GM19455 (cell line): ENCODE measurements at regions not wholly inside any gene's neighbourhood (a gene's known extent, or its start where the extent isn't known, plus 50 kb on each side); places are given as distances from the start of the nearest gene placed in this dataset.
A peak's percentile ranks its signal among the peaks of the same experiment; 100 is the strongest.

Experiments
- ATAC-seq: cut with Tn5 transposase; IDR thresholded peaks from one replicate; pipeline ENCODE4 v1.9.1; 2021; ENCODE audit not compliant: unreplicated experiment

DNA sequence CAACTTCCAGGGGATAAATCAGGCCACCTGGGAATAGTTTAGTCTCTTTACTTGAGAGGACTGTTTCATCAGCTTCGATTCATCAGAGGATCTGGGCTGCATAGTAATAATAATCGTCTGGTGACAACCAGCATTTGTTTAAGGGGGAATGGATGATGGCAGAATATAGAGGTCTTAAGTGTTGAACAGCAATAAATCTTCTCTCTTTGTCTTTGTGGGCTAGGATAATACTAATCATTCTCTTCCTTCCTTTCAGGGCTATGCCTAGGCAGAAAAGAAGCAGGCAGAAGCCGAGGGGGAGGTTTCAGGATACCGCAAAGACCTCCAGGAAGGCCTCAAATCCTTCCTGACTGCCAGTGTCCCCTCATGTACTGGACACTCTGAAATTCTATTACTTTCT, 150.4 kb upstream of the GAREM1 start:
- no peak for ATAC-seq

DNA sequence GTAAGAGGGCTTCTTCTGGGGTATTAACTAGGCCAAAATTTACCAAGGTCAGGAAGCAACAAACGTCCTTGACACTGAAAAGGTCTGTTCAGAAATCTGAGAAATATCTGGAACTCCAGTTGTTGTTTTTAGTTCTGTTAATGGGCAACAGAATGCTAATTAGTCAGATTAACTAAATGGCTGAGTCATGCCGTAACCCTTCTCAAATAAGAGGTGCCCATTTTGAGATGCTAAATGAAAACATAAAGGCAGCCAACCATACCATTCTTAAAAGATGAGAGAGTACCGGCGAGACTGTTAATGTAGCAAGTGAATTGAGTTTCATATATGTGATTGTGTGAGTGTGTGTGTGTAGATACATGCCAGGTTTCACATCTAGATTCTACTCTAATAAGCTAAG, 147.9 kb upstream of the GAREM1 start:
- no peak for ATAC-seq

DNA sequence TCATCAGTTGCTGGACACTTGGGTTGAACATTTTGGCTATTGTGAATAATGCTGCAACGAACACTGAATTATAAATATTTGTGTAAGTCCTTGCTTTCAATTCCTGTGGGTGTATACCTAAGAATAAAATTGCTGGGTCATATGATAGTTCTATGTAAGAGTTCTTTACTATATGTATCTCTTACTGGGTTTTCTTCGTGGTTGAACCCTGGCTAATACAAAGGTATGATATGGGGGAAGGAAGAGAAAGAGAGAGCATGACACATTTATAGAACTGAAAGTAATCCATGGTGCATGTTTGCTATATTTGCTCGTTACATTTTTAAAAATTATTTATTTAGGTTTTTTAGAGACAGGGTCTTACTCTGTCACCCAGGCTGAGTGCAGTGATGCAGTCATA, 143.1 kb upstream of the GAREM1 start:
- ATAC-seq, result no peak

DNA sequence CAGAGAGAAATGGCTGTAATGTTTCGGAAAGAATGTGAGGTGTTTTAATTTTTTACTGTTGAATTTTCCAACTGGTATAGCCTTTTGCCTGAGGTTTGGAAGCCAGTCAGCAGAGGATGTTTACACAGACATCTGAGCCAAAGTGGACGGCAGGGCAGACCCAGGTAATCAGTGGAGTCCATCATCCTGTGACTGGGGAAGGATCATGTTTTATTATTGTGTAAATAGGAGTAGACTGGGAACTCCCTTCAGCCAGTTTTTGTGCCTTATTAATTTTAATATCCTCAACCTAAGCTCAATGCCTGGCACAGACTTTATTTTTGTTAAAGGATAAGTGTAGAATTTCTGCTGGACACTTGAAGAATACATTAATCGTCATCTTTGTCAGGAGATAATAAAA, 142.0 kb upstream of the GAREM1 start:
- no peak for ATAC-seq

DNA sequence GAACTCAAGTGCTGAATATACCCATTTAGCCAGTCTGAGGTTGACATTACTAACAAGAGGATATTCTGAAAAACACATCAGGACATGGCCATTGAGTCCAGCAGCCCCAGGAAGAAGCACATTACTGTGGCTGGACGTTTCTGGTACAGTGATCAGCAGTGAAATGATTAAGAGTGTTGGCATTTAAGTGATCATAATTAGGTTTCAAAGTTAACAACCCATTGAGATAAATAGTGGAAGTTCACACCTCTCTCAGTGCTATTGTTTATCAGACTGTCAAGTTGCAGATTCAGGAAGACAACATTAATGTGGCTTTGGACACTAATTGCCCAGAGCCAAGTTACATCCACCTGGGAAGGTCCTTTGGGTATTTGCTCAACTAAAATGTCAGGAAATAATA, 139.5 kb upstream of the GAREM1 start:
- no peak for ATAC-seq

DNA sequence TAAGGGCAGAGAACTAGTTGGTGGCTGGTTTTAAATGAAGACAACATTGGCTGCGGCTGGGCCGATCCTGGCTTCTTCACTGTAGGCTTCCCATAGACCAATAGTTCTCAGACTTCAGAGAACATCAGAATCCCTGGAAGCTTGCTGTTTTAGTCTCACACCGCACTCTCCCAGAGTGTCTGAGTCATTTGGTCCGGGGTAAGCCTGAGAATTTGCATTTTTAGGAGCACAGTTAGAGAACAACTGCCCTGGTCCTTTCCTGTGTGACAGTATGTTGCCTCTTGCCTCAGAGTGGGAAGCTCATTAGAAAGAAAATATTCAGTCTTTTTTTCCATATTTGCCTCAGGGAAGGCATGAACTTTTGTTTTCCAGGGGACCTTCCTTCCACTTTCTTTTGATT, 137.1 kb upstream of the GAREM1 start:
- ATAC-seq, result no peak

DNA sequence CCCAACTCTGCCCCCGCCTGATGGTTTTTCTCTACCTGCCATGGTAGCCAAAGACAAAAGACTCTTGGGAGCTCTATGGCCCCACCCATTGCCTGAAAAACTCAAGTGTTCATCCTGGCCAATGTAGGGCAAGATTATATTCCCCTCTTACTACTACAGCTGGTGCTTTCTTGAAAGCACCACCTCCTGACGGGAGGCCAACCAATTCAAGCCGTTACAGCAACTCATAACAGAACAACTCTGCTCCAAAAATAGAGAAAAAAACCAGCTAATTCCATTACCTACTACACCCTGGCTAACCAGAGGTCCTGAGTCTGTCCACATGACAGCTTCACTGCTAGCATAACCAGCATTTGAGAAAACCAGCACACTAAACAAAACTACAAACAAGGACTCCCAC, 127.5 kb upstream of the GAREM1 start:
- ATAC-seq, result no peak

DNA sequence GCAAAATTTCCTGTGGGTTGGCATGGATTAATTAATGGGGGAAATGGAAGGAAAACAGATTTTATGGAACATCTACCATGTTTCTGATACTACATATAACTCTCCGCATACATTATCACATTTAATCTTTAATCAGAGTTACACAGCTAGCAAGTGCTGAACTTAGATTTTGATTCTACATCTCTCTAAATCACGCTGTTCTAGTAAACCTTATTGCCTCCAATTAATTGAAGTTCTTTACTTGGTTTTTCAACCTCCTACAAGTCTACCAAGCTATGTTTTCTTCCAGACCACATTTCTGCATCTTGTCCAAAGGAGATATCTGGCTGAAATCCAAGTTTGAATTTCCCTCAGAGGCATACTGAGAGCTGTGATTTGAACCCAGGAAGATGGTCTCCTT, 125.8 kb upstream of the GAREM1 start:
- ATAC-seq, result no peak

DNA sequence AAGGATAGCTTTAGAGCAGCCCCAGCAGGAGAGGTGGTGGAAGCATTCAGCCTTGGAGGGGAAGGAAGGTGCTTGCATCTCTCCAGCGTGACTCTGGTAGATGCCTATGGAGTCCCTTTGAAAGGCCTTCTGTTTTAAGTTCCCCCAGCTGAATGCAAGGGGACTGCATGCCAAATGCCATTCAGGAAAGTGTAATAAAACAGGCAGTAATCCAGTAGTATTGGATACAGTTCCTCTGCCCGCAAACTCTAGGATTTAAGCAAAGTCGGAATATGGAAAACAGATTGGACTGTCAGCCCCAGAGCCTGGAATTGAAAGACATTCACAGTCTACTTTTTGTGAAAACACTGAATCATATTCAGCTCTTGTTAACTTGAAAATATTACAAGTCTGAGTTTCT, 125.2 kb upstream of the GAREM1 start:
- no peak for ATAC-seq

DNA sequence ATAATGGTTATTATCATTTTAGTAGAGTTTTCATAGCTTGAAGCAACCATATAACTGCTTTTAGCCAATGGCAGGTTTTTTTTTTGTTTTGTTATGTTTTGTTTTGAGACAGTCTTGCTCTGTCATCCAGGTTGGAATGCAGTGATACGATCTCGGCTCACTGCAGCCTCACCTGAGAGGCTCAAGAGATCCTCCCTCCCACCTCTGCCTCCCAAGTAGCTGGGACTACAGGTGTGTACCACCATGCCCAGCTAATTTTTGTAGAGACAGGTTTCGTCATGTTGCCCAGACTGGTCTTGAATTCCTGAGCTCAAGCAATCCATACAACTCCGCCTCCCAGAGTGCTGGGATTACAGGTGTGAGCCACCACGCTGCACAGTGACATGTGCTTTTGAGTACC, 117.5 kb upstream of the GAREM1 start:
- no peak for ATAC-seq

DNA sequence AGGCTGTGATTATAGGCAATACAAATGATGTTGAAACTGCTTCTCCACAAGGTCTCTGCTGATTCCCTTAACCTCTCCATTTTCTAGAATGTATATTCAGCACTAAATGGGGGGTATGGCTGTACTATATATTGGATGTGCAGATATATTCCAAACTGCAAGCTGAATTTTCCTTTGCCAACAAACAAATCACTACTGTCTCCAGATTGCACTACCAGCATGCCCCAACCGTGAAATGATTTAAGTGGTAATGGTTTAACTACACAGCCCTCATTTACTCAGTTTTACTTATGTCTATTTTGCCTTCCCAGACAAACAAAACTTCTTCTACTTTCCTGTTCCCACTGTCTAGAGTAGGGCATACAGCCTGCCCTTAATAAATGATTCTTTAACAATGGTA, 112.7 kb upstream of the GAREM1 start:
- ATAC-seq, result no peak

DNA sequence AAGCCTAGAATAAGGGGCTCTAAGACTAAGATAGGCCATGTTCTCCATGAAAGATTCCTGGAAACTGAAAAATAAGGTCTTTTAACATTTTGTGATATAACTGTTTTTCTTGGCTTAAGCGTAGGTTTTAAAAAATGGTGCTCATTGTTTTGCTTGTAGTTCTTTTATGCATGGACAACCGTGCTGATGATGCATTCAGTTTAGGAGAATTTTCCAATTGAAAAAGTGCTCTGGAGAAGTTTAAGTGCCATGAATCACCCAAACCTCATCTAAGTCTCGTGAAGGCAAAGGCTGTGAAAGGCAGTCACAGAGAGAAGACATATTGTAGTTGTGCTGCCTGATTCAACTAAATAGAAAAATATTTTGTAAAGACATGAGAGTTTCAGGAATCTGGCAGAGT, 111.8 kb upstream of the GAREM1 start:
- no peak for ATAC-seq

DNA sequence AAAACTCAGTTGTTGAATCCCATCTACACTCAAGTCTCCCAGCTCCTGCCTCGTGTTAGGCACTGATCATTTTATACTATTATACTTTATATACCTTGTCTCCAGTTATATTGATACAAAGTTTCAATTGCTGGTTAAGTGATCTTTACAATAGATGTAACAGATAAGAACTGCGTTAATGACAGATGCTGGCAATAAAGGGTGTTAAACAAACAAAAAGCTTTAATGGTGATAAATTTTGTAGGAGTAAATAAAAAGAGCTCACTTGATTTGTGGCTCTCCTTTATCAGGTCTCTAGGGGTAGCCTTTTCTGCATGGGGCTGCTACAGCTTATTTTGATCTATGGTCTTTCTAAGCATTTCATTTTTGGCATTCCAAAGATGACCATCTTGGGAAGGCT, 106.9 kb upstream of the GAREM1 start:
- no peak for ATAC-seq

DNA sequence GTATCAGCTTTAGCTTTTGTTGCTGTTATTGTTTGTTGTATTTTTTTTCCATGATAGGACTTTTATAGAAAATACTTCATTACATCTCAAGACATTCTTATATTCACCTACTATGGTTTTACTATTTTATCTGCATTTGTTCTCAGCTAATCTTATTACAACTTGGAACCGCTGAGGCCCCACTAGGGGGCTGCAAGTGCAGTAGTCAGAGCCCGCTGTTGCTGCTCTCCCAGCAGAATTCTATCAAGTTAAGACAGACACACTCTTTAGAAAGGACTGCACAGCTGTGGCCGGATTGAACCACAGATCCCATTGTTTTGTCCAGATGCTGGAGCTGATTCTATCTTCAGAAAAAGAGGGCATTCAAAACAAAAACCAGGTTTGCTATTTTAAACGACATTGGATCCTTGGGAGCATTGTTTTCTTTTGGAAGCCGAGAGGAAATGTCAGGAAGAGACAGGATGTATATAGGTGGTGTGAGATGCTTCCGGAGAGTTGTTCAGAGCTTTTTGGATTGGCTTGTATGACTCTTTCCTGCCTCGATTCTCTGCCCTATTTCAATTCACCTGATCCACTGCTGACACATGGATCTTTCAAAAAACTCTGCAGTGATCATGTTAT, 105.7 kb upstream of the GAREM1 start:
- ATAC-seq, result no peak

DNA sequence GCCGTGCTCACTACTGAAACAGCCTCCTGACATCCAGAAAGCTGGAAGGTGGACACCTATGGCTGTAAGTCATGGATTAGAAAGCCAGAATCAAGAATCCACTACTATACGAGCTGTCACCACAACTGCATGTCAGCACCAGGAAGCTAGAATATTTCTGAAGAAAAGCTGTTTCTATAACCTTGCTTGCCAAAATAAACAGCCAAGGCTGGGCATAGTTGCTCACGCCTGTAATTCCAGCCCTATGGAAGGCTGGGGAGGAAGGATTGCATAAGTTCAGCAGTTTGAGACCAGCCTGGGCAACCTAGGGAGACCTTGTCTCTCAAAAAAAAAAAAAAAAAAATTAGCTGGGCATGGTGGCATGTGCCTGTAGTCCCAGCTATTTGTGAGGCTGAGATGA, 96.3 kb upstream of the GAREM1 start:
- no peak for ATAC-seq

DNA sequence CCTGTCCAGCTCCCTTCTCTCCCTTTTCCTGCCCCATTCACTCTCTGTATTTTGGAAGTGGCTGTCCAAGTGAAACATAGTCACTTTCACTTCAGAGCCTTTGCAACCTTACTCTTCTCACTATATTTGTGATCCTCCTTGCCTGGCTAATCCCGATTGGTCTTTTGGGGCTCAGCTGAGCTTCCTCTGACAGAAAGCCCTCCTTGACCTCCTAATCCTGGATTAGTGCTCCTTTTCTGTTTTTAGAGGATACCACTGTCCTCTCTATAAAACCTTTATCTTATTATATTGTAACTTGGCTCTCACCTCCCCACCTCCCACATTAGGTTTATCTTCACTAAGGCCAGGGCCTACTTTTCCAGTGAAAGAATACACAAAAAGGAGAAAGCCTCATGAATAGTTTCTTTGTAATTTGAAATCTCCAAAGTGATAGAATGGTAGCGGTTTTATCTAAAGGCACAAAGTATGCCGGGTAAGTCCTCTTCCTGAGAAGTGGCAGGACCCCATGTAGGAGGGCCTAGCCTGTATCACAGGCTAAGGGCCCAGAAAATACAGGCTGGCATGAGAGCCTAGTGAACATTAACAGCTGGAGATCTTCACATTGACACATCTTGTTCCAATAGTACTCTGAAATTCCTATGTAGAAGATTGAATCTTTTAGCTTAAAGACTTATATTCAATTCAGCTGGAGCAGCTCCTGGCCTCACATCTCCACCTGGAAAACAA, 83.1 kb upstream of the GAREM1 start:
- no peak for ATAC-seq

DNA sequence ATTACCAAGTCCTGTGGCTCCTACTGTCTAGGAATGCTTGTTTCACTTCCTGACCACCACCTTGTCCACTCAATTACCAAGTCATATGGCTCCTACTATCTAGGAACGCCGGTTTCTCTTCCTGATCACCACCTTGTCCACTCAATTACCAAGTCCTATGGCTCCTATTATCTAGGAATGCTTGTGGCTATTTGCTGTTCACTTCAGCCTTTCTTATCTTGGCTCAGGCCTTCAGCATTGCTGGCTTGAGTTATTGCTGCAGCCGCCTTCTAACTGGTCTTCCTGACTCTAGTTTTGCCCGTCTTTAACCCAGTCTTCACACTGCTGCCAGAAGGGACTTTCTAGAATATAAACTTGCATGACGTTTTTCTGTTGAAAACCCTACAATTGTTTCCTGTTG, 82.5 kb upstream of the GAREM1 start:
- no peak for ATAC-seq

DNA sequence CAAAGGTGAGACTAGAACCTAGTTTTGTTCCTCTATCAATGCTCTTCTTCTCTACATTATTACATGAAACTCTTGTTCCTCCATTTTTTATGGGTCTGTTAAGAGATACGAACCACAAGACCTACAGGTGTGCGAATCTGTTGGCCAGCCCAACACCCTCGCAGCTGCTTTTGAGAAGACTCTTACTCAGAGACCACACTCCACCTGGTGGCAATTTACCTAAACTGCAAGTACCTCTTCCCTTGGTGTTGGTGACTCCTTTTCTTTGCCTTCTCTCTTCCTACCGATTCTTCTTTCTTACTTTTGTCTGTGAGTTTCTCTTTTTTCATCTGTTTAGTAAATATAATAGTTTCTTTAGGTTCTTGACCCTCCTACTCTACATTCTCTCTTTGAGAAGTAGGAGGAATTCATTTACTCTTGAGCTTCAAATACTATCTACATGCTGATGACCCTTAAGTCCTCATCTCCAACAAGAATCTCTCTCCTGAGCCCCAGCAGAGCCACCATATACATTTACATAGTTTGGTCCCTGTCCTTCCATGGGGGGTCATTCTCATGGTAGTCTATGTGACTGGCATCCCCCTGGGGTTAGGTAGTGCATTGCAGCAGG, 81.8 kb upstream of the GAREM1 start:
- peak; percentile 94 for ATAC-seq

DNA sequence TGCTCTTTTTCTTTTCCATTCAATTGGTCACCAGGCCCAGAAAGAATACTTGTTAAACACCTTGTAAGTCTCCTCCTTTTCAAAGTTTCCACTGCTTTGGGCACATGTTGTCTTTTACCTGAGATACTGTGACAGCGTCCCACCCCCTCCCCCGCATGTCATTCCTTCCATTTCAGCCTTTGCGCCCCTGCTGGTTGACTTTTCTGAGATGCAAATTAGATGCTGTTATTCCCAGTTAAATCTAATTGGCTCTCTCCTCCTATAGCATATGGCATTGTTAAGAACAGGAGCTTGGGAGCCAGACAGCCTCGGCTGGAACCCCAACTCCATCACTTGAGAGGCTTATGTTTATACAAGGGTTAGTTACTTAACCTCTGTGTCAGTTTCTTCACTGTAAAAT, 80.3 kb upstream of the GAREM1 start:
- no peak for ATAC-seq

DNA sequence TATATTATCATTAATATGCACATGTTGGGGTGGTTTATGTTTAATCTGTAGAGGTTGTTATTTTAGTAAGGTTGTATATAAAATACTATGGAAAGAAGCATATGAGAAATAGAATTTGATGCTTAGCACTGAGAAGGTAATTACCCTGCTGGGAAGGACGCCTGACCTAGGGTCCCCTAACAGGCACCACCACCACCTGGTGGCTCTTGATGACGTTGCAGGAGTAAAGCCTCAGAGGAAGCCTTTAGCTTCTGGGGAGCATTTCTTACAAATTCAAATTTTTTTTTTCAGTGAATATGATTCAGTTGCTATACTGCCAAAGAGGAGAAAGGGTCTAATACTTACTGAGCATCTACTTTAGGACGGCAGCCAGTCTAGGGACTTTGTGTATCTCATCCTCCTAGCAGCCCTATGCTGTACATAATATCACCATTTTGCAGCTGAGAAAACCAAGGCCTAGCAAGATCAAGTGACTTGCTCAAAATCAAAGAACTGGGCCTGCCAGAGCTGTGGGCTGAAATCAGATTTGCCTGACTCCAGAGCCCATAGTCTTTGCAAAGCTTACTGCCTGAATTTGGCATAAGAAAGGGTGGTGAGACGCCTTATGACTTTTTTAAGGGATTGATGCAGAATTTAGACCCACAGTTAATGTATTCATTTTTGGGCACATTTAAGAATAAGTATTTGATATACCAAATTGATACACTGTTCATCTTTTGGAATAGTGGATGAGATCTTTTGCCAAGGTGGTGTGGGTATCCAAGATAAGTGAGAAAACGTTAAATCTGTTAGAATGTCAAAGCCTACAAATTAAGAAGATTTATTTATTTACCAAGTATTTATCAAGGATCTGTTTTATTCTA, 78.8 kb upstream of the GAREM1 start:
- ATAC-seq, result peak; percentile 72

DNA sequence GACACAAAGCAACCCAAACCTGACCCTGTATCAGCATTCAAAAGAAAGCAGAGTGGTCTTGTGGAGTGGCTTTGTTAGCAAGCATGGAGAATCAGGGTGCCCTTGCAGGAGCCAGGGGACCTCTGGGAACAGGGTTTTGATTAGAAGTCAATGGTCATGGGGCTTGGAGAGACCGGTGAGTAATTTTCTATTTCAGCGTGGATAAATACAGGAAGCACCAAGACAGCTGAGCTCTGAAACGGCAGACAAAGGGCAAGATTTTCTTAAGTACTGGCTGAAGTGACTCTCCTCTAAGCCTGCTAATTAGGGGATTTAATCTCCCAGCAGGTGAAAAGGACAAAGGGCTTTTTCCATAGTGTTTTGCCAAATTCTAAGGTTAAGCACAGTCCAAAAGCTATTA, 78.0 kb upstream of the GAREM1 start:
- ATAC-seq, result no peak

DNA sequence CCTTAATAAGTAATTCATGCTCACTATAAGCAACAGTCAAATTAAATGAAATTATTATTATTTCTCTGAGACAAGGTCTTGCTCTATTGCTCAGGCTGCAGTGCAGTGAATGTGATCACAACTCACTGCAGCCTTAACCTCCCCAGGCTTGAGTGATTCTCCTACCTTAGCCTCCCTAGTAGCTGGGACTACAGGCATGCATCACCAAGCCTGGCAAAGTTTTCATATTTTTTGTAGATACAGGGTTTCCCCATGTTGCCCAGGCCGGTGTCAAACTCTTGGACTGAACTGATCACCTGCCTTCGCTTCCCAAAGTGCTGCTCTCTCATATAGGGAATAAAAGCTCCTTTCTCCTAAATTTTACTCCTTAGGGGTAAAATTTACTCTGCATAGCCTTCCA, 74.9 kb upstream of the GAREM1 start:
- no peak for ATAC-seq
